HEK293 (cell line): ENCODE measurements at regions not wholly inside any gene's neighbourhood (a gene's known extent, or its start where the extent isn't known, plus 50 kb on each side); places are given as distances from the start of the nearest gene placed in this dataset.

ENCODE experiments used
- CTCF ChIA-PET: fragments of 350-600 bp; formaldehyde crosslinking; extraction: SDS; loops from one replicate; lab custom pipeline; 2021; ENCODE audit warnings: antibody characterized with exemption; lab: Yijun Ruan, JAX
- POLR2A ChIA-PET: fragments of 300-600 bp; formaldehyde crosslinking; extraction: SDS; loops from one replicate; lab custom pipeline; 2020; ENCODE audit warnings: antibody characterized with exemption, inconsistent platforms; lab: Yijun Ruan, JAX
- H3K27ac ChIP-seq: fragments of 200-500 bp; sonication (Bioruptor generic); 2 replicates; pipeline ENCODE4 v1.5.1; 2014; ENCODE audit warnings: low read depth, low read length, control low read depth, inconsistent platforms; ENCODE audit errors: extremely low read depth
- H3K36me3 ChIP-seq, 2 experiments: fragments of 200-500 bp in 1 of 2; sonication (Bioruptor generic) in 1 of 2; 1 replicate in 1 of 2; 2 replicates in 1 of 2; pipeline ENCODE4 v1.5.1; 2014 to 2017; ENCODE audit warnings: inconsistent platforms in 2 of 2, low read length in 2 of 2; ENCODE audit not compliant: control insufficient read depth in 2 of 2, insufficient read depth in 1 of 2
- H3K4me1 ChIP-seq: fragments of 200-500 bp; sonication (Bioruptor generic); 2 replicates; pipeline ENCODE4 v1.5.1; 2014; ENCODE audit warnings: mild to moderate bottlenecking, low read length, inconsistent platforms; ENCODE audit not compliant: control insufficient read depth, insufficient read depth
- H3K4me3 ChIP-seq: 2 replicates; pipeline ENCODE4 v1.5.1; 2011; ENCODE audit warnings: low read depth, mild to moderate bottlenecking, control low read depth, low read length, moderate library complexity
- H3K9me3 ChIP-seq: fragments of 200-500 bp; sonication (Bioruptor generic); 2 replicates; pipeline ENCODE4 v1.5.1; 2014; ENCODE audit warnings: low read depth, low read length, inconsistent platforms; ENCODE audit not compliant: control insufficient read depth, insufficient read depth
- KLF8 ChIP-seq: fragments of 450-650 bp; formaldehyde crosslinking; IDR thresholded peaks from 2 replicates; pipeline ENCODE4 v1.5.1; 2016; ENCODE audit warnings: missing biosample characterization, missing genetic modification characterization
- MZF1 ChIP-seq: fragments of 450-650 bp; formaldehyde crosslinking; IDR thresholded peaks from 2 replicates; pipeline ENCODE4 v1.5.1; 2017; ENCODE audit warnings: missing biosample characterization, missing genetic modification characterization, borderline replicate concordance
- SALL2 ChIP-seq: fragments of 450-650 bp; formaldehyde crosslinking; IDR thresholded peaks from 2 replicates; pipeline ENCODE4 v1.5.0; 2017; ENCODE audit warnings: missing biosample characterization, mild to moderate bottlenecking, missing genetic modification characterization, borderline replicate concordance
- SP3 ChIP-seq: fragments of 450-650 bp; formaldehyde crosslinking; IDR thresholded peaks from 2 replicates; pipeline ENCODE4 v1.5.1; 2016; ENCODE audit warnings: missing biosample characterization, missing genetic modification characterization
- YY1 ChIP-seq: fragments of 450-650 bp; formaldehyde crosslinking; IDR thresholded peaks from 2 replicates; pipeline ENCODE4 v1.5.1; 2018; ENCODE audit warnings: missing biosample characterization, missing genetic modification characterization
- YY2 ChIP-seq: fragments of 450-650 bp; formaldehyde crosslinking; IDR thresholded peaks from 2 replicates; pipeline ENCODE4 v1.5.1; 2016; ENCODE audit warnings: missing biosample characterization, missing genetic modification characterization
- ZFP3 ChIP-seq: fragments of 450-650 bp; formaldehyde crosslinking; IDR thresholded peaks from 2 replicates; pipeline ENCODE4 v1.5.1; 2016; ENCODE audit warnings: low read depth, missing biosample characterization, missing genetic modification characterization
- ZNF112 ChIP-seq: fragments of 450-650 bp; formaldehyde crosslinking; IDR thresholded peaks from 2 replicates; pipeline ENCODE4 v1.5.0; 2017; ENCODE audit warnings: missing biosample characterization, missing genetic modification characterization
- ZNF140 ChIP-seq: fragments of 450-650 bp; formaldehyde crosslinking; IDR thresholded peaks from 2 replicates; pipeline ENCODE4 v1.5.1; 2016; ENCODE audit warnings: missing biosample characterization, missing genetic modification characterization
- ZNF16 ChIP-seq: fragments of 450-650 bp; formaldehyde crosslinking; IDR thresholded peaks from 2 replicates; pipeline ENCODE4 v1.5.1; 2016; ENCODE audit warnings: low read depth, missing biosample characterization, missing genetic modification characterization
- ZNF354C ChIP-seq: fragments of 450-650 bp; formaldehyde crosslinking; IDR thresholded peaks from 2 replicates; pipeline ENCODE4 v1.5.1; 2016; ENCODE audit warnings: missing biosample characterization, missing genetic modification characterization, low read depth, borderline replicate concordance
- ZNF391 ChIP-seq: fragments of 450-650 bp; formaldehyde crosslinking; IDR thresholded peaks from 2 replicates; pipeline ENCODE4 v1.5.1; 2016; ENCODE audit warnings: low read depth, missing biosample characterization, missing genetic modification characterization, borderline replicate concordance
- ZNF48 ChIP-seq: fragments of 450-650 bp; formaldehyde crosslinking; IDR thresholded peaks from 2 replicates; pipeline ENCODE4 v1.5.1; 2016; ENCODE audit warnings: missing biosample characterization, missing genetic modification characterization
- ZNF555 ChIP-seq: fragments of 450-650 bp; formaldehyde crosslinking; conservative IDR thresholded peaks from 2 replicates; pipeline ENCODE4 v1.5.1; 2017; ENCODE audit warnings: missing biosample characterization, mild to moderate bottlenecking, missing genetic modification characterization, inconsistent platforms
- ZNF792 ChIP-seq: fragments of 450-650 bp; formaldehyde crosslinking; IDR thresholded peaks from 2 replicates; pipeline ENCODE4 v1.5.1; 2016; ENCODE audit warnings: missing biosample characterization, missing genetic modification characterization
- ZNF837 ChIP-seq: fragments of 450-650 bp; formaldehyde crosslinking; IDR thresholded peaks from 2 replicates; pipeline ENCODE4 v1.5.1; 2016; ENCODE audit warnings: missing biosample characterization, missing genetic modification characterization
- TF ChIP-seq, protein P1 (sequence below): fragments of 450-650 bp; formaldehyde crosslinking; IDR thresholded peaks from 2 replicates; pipeline ENCODE4 v1.5.0; 2017; ENCODE audit warnings: missing biosample characterization, missing genetic modification characterization, borderline replicate concordance
- TF ChIP-seq, protein P2 (sequence below): fragments of 450-650 bp; formaldehyde crosslinking; IDR thresholded peaks from 2 replicates; pipeline ENCODE4 v1.5.1; 2016; ENCODE audit warnings: missing biosample characterization, missing genetic modification characterization
- TF ChIP-seq, protein P3 (sequence below): fragments of 450-650 bp; formaldehyde crosslinking; IDR thresholded peaks from 2 replicates; pipeline ENCODE4 v1.5.1; 2016; ENCODE audit warnings: missing biosample characterization, missing genetic modification characterization
- TF ChIP-seq, protein P4 (sequence below): fragments of 450-650 bp; formaldehyde crosslinking; IDR thresholded peaks from 2 replicates; pipeline ENCODE4 v1.5.1; 2016; ENCODE audit warnings: missing biosample characterization, missing genetic modification characterization
- TF ChIP-seq, protein P5 (sequence below): fragments of 450-650 bp; formaldehyde crosslinking; IDR thresholded peaks from 2 replicates; pipeline ENCODE4 v1.5.1; 2016; ENCODE audit warnings: missing biosample characterization, missing genetic modification characterization
- TF ChIP-seq, protein P6 (sequence below): fragments of 450-650 bp; formaldehyde crosslinking; IDR thresholded peaks from 2 replicates; pipeline ENCODE4 v1.5.1; 2017; ENCODE audit warnings: missing biosample characterization, missing genetic modification characterization

DNA sequence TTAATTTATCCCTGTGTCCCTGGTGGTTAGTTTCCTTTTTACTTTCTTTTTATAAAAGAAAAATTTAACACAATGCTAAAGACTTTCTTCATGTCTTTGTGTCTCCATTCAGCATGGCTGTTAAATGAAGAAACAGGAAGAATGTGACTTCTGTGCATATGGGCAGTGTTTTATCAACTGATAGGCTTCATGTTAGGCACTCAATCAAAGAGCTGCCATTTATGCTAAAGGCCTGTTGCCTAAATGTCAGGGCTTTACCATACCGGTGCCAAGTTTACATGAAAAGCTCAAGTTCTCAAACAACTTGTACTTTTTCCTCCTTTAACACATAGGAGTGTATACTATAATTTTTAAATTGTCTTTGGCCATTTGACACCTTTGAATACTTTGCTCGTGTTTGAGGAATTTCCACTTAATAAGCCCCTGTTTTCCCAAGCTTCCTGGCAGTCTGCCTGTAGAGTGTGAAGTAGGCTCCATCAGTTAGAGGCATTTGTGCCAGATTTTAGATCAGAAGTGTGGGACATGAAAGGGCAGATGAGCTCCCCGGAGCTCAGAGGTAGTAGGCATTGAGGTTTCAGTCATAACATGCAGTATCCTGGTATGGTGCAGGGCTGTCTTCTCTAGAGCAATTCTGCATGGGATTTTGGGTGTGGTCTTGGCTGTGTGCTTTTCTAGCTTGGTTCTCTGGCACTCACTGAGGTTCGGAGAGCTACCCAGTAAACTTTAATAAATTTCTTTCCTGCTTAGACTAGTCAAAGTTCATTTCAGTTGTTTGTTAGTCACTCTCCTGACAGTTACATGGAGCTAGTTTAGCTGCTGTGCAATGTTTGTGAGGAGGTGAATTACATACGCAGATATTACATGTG lies 119.0 kb downstream of the LEPR start:
- POLR2A ChIA-PET, result no interaction called here

DNA sequence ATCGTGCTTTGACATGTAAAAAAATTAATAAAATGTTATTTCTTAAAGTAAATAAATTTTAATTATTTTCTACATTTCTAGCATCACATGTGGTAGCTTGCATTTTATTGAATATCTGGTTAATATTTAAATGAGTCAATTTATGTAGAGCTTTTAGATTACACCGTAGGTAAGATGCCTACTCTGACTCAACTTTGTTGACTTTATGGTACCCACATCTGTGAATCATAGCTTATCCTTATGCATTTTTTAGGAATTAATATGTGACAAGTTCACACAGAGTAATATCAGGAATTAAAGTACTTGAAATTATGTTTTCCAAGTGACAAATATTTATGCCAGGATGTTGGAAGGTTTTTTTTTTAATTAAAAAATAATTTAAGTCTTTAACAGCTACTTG lies 120.7 kb downstream of the LEPR start:
- CTCF ChIA-PET, result interaction anchor here (0.6 to 1.5 kb wide), 2 partner anchors 14 to 32 kb away, joined by 3 read pairs; no protein-coding TSS in a partner anchor
- H3K4me3 ChIP-seq, result no peak overlapping the region
- H3K27ac ChIP-seq, result no peak overlapping the region
- POLR2A ChIA-PET, result no interaction called here
- no peaks in the 10 kb centered on the region for H3K9me3 ChIP-seq
- TF ChIP-seq, protein P1, sequence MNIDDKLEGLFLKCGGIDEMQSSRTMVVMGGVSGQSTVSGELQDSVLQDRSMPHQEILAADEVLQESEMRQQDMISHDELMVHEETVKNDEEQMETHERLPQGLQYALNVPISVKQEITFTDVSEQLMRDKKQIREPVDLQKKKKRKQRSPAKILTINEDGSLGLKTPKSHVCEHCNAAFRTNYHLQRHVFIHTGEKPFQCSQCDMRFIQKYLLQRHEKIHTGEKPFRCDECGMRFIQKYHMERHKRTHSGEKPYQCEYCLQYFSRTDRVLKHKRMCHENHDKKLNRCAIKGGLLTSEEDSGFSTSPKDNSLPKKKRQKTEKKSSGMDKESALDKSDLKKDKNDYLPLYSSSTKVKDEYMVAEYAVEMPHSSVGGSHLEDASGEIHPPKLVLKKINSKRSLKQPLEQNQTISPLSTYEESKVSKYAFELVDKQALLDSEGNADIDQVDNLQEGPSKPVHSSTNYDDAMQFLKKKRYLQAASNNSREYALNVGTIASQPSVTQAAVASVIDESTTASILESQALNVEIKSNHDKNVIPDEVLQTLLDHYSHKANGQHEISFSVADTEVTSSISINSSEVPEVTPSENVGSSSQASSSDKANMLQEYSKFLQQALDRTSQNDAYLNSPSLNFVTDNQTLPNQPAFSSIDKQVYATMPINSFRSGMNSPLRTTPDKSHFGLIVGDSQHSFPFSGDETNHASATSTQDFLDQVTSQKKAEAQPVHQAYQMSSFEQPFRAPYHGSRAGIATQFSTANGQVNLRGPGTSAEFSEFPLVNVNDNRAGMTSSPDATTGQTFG (tag by site-specific recombination), result no peak
- TF ChIP-seq SP3 (tag by site-specific recombination), result no peak
- TF ChIP-seq, protein P2, sequence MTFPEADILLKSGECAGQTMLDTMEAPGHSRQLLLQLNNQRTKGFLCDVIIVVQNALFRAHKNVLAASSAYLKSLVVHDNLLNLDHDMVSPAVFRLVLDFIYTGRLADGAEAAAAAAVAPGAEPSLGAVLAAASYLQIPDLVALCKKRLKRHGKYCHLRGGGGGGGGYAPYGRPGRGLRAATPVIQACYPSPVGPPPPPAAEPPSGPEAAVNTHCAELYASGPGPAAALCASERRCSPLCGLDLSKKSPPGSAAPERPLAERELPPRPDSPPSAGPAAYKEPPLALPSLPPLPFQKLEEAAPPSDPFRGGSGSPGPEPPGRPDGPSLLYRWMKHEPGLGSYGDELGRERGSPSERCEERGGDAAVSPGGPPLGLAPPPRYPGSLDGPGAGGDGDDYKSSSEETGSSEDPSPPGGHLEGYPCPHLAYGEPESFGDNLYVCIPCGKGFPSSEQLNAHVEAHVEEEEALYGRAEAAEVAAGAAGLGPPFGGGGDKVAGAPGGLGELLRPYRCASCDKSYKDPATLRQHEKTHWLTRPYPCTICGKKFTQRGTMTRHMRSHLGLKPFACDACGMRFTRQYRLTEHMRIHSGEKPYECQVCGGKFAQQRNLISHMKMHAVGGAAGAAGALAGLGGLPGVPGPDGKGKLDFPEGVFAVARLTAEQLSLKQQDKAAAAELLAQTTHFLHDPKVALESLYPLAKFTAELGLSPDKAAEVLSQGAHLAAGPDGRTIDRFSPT, result no peak
- no peak for TF ChIP-seq ZNF112 (tag by site-specific recombination)
- TF ChIP-seq ZNF555 (tag by site-specific recombination), result no peak
- TF ChIP-seq ZNF391 (tag by site-specific recombination), result no peak
- TF ChIP-seq, protein P3, sequence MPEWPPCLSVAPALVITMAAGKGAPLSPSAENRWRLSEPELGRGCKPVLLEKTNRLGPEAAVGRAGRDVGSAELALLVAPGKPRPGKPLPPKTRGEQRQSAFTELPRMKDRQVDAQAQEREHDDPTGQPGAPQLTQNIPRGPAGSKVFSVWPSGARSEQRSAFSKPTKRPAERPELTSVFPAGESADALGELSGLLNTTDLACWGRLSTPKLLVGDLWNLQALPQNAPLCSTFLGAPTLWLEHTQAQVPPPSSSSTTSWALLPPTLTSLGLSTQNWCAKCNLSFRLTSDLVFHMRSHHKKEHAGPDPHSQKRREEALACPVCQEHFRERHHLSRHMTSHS (tag by site-specific recombination), result no peak
- TF ChIP-seq ZNF792 (tag by site-specific recombination), result no peak
- TF ChIP-seq ZNF48, result no peak
- TF ChIP-seq YY1 (tag by site-specific recombination), result no peak
- no peak for TF ChIP-seq YY2
- no peak for TF ChIP-seq ZNF837 (tag by site-specific recombination)
- TF ChIP-seq SALL2 (tag by site-specific recombination), result no peak
- no peaks in the 10 kb centered on the region for H3K36me3 ChIP-seq
- no peaks in the 10 kb centered on the region for H3K4me1 ChIP-seq

More for the DNA sequence above, 119.0 kb downstream of the LEPR start:
- TF ChIP-seq, protein P4, sequence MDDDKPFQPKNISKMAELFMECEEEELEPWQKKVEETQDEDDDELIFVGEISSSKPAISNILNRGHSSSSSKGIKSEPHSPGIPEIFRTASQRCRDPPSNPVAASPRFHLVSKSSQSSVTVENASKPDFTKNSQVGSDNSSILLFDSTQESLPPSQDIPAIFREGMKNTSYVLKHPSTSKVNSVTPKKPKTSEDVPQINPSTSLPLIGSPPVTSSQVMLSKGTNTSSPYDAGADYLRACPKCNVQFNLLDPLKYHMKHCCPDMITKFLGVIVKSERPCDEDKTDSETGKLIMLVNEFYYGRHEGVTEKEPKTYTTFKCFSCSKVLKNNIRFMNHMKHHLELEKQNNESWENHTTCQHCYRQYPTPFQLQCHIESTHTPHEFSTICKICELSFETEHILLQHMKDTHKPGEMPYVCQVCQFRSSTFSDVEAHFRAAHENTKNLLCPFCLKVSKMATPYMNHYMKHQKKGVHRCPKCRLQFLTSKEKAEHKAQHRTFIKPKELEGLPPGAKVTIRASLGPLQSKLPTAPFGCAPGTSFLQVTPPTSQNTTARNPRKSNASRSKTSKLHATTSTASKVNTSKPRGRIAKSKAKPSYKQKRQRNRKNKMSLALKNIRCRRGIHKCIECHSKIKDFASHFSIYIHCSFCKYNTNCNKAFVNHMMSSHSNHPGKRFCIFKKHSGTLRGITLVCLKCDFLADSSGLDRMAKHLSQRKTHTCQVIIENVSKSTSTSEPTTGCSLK (tag by site-specific recombination), result no peak
- TF ChIP-seq ZNF140 (tag by site-specific recombination), result no peak
- TF ChIP-seq KLF8 (tag by site-specific recombination), result no peak
- TF ChIP-seq, protein P5, sequence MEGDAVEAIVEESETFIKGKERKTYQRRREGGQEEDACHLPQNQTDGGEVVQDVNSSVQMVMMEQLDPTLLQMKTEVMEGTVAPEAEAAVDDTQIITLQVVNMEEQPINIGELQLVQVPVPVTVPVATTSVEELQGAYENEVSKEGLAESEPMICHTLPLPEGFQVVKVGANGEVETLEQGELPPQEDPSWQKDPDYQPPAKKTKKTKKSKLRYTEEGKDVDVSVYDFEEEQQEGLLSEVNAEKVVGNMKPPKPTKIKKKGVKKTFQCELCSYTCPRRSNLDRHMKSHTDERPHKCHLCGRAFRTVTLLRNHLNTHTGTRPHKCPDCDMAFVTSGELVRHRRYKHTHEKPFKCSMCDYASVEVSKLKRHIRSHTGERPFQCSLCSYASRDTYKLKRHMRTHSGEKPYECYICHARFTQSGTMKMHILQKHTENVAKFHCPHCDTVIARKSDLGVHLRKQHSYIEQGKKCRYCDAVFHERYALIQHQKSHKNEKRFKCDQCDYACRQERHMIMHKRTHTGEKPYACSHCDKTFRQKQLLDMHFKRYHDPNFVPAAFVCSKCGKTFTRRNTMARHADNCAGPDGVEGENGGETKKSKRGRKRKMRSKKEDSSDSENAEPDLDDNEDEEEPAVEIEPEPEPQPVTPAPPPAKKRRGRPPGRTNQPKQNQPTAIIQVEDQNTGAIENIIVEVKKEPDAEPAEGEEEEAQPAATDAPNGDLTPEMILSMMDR (tag by site-specific recombination), result no peak
- TF ChIP-seq YY2, result no peak
- TF ChIP-seq, protein P6, sequence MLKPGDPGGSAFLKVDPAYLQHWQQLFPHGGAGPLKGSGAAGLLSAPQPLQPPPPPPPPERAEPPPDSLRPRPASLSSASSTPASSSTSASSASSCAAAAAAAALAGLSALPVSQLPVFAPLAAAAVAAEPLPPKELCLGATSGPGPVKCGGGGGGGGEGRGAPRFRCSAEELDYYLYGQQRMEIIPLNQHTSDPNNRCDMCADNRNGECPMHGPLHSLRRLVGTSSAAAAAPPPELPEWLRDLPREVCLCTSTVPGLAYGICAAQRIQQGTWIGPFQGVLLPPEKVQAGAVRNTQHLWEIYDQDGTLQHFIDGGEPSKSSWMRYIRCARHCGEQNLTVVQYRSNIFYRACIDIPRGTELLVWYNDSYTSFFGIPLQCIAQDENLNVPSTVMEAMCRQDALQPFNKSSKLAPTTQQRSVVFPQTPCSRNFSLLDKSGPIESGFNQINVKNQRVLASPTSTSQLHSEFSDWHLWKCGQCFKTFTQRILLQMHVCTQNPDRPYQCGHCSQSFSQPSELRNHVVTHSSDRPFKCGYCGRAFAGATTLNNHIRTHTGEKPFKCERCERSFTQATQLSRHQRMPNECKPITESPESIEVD (tag by site-specific recombination), result no peak; the same call in 1 of the 2 replicates
- no peak for TF ChIP-seq ZFP3 (tag by site-specific recombination)
- no peak for TF ChIP-seq ZNF354C (tag by site-specific recombination)
- TF ChIP-seq ZNF16 (tag by site-specific recombination), result no peak
- TF ChIP-seq MZF1 (tag by site-specific recombination), result no peak
- H3K4me3 ChIP-seq, result no peak overlapping the region
- H3K9me3 ChIP-seq, result no peaks in the 10 kb centered on the region
- CTCF ChIA-PET, result interaction anchor here (0.6 kb wide), 1 partner anchor 284 kb away, joined by 3 read pairs; no protein-coding TSS in a partner anchor
- H3K36me3 ChIP-seq, result no peaks in the 10 kb centered on the region
- no peak overlapping the region for H3K27ac ChIP-seq
- no peaks in the 10 kb centered on the region for H3K4me1 ChIP-seq
